ENCODE measurements at regions not wholly inside any gene's neighbourhood (a gene's known extent, or its start where the extent isn't known, plus 50 kb on each side); places are given as distances from the start of the nearest gene placed in this dataset.

DNA sequence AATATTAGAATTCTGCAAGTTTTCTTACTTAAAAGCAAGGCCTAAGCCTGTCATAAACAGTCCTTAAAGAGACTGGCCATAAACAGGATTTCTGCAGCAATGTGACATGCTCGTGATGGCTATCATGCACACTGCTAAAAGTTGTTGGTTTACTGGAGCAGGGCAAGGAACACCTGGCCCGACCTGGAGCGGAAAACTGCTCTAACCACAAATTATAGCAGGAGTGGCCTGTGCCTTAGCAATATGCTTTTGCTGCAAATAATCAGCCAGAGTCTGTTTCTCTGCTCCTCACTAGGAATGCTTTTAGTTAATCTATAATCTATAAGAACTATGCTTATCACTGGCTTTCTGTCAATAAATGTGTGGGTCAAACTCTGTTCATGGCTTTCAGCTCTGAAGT, 322.9 kb upstream of the RPS23 start (continued):
- TF ChIP-seq, protein P1, sequence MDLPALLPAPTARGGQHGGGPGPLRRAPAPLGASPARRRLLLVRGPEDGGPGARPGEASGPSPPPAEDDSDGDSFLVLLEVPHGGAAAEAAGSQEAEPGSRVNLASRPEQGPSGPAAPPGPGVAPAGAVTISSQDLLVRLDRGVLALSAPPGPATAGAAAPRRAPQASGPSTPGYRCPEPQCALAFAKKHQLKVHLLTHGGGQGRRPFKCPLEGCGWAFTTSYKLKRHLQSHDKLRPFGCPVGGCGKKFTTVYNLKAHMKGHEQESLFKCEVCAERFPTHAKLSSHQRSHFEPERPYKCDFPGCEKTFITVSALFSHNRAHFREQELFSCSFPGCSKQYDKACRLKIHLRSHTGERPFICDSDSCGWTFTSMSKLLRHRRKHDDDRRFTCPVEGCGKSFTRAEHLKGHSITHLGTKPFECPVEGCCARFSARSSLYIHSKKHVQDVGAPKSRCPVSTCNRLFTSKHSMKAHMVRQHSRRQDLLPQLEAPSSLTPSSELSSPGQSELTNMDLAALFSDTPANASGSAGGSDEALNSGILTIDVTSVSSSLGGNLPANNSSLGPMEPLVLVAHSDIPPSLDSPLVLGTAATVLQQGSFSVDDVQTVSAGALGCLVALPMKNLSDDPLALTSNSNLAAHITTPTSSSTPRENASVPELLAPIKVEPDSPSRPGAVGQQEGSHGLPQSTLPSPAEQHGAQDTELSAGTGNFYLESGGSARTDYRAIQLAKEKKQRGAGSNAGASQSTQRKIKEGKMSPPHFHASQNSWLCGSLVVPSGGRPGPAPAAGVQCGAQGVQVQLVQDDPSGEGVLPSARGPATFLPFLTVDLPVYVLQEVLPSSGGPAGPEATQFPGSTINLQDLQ (CRISPR knock-in tag; IDR thresholded peaks at IDR 0.05) = no peak
- no peak for TF ChIP-seq ZNF101 (CRISPR knock-in tag; IDR thresholded peaks at IDR 0.05; ENCODE audit: borderline replicate concordance, low read depth)
- TF ChIP-seq ZNF30 (CRISPR knock-in tag; IDR thresholded peaks at IDR 0.05) = no peak
- no peak for TF ChIP-seq STAT5B (CRISPR knock-in tag; IDR thresholded peaks at IDR 0.05)
- peak; percentile 31; the same call in 1 of the 2 replicates for TF ChIP-seq HNF1B (CRISPR knock-in tag; IDR thresholded peaks at IDR 0.05)
- TF ChIP-seq FOXC1 (CRISPR knock-in tag; IDR thresholded peaks at IDR 0.05; ENCODE audit: borderline replicate concordance) = no peak
- no peak for TF ChIP-seq MBNL3 (CRISPR knock-in tag; conservative IDR thresholded peaks at IDR 0.05)
- no peak for TF ChIP-seq FUBP1 (CRISPR knock-in tag; IDR thresholded peaks at IDR 0.05; ENCODE audit: borderline replicate concordance)
- TF ChIP-seq ETV6 (CRISPR knock-in tag; conservative IDR thresholded peaks at IDR 0.05) = no peak
- TF ChIP-seq DNMT1 (CRISPR knock-in tag; IDR thresholded peaks at IDR 0.05) = no peak
- TF ChIP-seq FOXJ3 (CRISPR knock-in tag; IDR thresholded peaks at IDR 0.05; ENCODE audit: borderline replicate concordance) = 0 out of 2 replicates have a peak, but pooled peaks have one; percentile 46
- TF ChIP-seq GLMP (CRISPR knock-in tag; IDR thresholded peaks at IDR 0.05; ENCODE audit: borderline replicate concordance) = no peak
- peak; percentile 30; the same call in 1 of the 2 replicates for TF ChIP-seq PAXIP1 (CRISPR knock-in tag; conservative IDR thresholded peaks at IDR 0.05)
- no peak for TF ChIP-seq RXRA (CRISPR knock-in tag; IDR thresholded peaks at IDR 0.05)
- no peak for TF ChIP-seq DZIP1 (CRISPR knock-in tag; IDR thresholded peaks at IDR 0.05)
- TF ChIP-seq ZFX (CRISPR knock-in tag; IDR thresholded peaks at IDR 0.05; ENCODE audit: low read depth) = peak; percentile 37; the same call in 1 of the 2 replicates

All from HepG2 (cell line).